SH-SY5Y (cell line): ENCODE measurements at regions not wholly inside any gene's neighbourhood (a gene's known extent, or its start where the extent isn't known, plus 50 kb on each side); places are given as distances from the start of the nearest gene placed in this dataset.
A peak's percentile ranks its signal among the peaks of the same experiment; 100 is the strongest.

Source experiments
- GATA2 ChIP-seq: IDR thresholded peaks from 2 replicates; pipeline ENCODE4 v1.6.1; 2011; ENCODE audit warnings: mild to moderate bottlenecking, low read depth, low read length
- GATA3 ChIP-seq: IDR thresholded peaks from 2 replicates; pipeline ENCODE4 v1.6.1; 2011; ENCODE audit warnings: low read depth, mild to moderate bottlenecking, low read length, moderate library complexity

DNA sequence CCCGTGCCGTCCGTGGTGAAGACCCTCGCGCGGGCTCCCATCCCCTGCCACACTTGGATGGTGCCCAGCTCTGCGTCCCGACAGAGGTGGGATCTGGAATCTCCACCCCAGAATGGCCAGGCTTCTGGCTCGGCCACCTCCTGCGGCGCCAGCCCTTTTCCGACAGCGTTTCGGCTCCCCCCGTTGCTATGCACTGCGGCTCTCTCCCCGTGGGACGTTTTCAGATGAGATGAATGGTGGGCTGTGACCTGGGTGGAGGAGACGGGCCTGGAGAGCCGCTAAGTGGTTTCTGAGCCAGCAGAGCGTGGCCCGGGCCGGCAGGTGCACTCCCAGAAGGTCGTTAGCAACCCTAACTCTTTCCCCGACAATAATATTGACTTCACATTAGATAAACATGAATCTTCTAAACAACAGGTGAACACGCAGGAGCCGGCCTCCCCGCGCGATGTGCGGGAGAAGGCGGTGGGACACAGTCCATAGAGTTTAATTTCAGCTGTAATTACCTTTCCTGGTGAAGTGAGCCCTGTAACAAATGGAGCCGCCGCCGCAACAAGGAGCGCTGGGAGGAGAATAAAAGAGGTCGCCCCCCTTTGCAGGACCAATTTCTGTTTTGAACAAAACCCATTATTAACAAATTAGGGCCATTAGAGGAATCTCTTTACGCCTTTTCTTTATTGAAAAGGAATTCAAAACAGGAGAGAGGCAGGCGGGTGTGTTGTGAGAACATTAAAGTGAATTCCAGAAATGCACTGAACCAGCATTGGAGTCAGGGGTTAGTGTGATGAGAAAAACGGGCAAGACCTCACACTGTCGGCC is 294.3 kb upstream of the PFKP start:
- TF ChIP-seq GATA3, result no peak

DNA sequence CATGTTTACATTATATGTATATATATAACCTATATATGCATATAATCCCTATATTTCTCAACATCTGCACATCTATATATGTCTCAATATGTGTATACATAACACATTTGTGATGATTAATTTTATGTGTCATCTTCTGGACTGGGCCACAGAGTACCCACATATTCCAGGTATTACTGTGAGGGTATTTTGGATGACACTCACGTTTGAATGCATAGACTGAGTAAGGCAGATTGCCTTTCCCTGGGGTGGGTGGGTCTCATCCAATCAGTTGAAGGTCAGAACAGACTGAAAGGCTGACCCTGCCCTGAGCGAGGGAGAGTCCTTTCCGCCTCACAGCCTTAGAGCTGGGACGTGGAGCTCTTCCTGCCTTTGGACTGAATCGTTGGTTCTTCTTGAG is 295.2 kb upstream of the PFKP start:
- TF ChIP-seq GATA3 (no peak), GATA2 (no peak)

DNA sequence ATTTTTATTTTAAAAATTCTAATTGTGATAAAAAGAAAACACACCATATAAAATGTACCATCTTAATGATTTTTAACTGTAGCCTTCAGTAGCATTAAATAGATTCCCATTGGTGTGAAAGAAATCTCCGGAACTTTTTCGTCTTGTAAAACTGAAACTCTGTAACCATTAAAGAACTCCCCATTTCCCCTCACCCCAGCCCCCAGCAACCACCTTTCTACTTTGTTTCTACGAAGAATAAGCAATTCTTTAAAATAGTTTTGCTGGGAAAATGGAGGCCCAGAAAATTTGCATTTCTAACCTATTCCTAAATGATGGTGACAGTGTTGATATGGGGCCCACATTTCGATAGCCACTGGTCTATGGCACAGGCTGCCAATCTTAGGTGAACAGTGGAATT is 305.4 kb upstream of the PFKP start:
- no peak for TF ChIP-seq GATA3
- no peak for TF ChIP-seq GATA2

DNA sequence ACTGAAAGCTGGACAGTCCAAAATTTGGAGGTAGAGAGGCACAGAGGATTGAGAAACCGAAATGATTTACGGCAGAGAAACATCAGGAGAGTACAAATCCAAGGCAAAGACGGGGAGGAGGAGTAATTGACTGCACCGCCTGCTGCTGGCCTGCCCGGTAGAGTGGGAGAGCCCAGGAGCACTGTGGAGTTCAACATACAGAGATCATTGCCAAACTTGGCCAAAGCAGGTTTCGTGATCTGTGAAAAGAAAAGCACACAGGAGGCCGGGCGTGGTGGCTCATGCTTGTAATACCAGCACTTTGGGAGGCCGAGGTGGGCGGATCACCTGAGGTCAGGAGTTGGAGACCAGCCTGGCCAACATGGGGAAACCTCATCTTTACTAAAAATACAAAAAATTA is 306.0 kb upstream of the PFKP start:
- no peak for TF ChIP-seq GATA3
- TF ChIP-seq GATA2, result no peak

DNA sequence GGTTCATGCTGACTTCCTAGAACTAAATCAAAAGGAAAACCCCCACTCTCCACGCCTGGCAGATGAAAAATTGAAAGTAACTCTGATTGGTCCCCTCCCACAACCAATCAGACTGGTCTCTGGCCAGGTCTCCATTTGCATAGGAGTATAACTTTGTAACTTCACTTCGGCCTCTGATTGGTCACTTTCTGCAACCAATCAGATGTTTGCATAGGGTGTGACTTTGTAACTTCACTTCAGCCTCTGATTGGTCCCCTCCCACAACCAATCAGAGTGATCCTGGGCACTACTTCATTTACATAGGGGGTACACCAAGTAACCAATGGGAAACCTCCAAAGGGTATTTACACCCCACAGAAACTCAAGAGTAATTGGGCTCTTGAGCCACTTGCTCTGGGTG is 306.6 kb upstream of the PFKP start:
- TF ChIP-seq GATA2 (no peak), GATA3 (no peak)

DNA sequence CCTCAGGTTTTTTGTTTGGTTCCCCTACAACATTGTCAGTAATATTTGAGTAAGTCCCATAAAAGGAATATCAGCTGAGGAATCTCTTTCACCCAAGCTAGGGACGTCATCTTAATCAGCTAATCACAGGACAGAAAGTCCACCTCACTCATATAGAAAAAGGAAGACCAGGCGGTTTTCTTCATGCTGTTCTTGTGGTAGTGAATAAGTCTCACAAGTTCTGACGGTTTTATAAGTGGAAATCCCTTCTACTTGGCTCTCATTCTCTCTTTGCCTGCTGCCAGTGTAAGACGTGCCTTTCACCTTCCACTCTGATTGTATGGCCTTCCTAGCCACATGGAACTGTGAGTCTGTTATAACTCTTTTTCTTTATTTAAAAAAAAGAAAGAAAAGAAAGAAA is 308.1 kb upstream of the PFKP start:
- TF ChIP-seq GATA3 (no peak), GATA2 (no peak)

DNA sequence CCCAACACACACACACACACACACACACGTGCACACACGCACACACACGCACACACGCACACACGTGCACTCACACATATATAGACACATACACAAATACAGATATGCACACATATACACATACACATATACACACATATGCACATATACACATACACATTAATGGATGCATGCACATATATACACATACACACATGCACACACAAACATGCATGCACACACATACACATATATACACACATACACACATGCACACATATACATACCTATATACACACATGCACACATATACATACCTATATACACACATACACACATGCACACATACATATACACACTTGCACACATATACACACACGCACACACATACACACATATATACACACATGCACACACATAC is 312.4 kb upstream of the PFKP start:
- TF ChIP-seq GATA3, result no peak
- TF ChIP-seq GATA2, result no peak

DNA sequence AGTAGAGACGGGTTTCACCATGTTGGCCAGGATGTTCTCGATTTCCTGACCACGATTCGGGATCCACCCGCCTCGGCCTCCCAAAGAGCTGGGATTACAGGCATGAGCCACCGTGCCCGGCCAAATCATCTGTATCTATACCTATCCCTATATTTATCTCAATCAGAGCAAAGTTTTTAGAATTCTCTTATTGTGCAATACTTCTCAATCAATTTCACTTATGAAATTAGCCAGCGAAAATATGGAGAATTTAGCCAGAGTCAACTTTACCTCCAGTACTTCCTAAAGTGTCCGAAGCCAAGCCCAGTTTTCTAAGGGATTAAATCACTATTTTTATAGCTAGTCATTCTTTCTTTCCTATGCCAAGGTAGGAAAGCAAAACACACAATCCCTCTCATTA is 319.1 kb upstream of the PFKP start:
- TF ChIP-seq GATA2 (no peak), GATA3 (no peak)

DNA sequence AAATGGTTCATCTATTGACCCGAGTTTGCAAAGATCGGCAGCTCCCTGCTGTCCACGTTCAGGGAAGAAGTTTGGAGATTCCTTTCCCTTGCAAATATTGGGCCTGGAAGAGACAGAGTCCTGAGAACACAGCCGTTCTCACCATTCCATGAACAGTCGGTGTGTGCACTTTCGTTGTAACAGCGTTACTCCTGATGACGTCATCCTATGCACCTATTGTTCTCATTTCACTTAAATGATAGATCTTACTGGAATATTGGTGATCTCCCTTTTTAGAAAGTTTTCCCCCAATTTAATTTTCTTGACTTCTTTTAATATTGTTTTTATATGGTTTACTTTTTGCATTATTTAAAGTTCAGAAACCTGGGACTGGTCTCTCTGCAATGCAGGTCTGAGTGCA is 320.7 kb upstream of the PFKP start:
- TF ChIP-seq GATA3 (no peak), GATA2 (no peak)

DNA sequence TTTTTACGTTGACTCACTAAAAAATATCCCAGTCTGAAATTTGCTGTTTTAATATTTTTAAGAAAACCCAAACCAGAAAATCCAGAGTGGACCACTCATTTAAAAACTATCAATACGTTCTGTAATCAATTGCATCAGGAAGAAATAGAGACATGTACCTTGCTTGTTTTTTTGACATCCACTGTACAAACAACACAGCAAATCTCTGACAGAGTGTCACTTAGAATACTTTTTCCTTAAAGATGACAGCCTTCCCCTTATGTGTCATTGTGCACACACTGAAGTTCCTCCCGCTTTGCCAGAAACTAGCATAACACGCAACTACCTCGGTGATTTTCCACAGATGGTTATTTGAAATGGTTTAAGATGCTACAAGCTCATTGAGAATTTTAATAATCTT is 321.7 kb upstream of the PFKP start:
- TF ChIP-seq GATA2 (no peak), GATA3 (no peak)

DNA sequence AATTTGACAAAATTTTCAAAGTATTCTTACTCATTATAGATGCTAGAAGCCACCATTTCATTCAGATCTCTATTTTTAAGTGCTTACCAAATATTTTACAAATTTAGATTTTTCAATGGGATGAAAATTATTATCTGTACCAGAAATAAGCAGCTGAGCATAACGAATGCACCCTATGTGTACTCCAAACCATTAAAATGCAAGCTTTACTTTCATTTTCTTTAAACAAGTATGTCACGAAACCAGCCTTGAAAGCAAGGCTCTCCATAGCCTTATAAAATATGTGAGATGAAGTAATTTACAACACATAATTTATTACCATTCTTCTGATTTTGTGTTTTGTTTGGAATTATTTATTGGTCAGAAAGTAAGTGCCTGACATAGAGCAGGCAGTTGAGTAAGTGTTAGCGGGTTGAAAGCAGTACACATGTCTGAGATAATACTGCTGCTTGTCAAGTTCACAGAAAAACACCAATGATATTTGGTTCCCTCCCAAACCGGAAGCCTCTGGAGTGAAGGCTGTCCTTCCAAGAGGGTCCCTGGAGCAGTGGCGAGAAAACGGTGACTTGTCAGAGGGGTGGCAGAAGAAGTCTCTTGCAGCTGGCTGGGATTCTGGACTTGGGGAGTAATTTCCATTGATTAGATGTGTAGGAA is 322.7 kb upstream of the PFKP start:
- TF ChIP-seq GATA3 (no peak), GATA2 (no peak)

DNA sequence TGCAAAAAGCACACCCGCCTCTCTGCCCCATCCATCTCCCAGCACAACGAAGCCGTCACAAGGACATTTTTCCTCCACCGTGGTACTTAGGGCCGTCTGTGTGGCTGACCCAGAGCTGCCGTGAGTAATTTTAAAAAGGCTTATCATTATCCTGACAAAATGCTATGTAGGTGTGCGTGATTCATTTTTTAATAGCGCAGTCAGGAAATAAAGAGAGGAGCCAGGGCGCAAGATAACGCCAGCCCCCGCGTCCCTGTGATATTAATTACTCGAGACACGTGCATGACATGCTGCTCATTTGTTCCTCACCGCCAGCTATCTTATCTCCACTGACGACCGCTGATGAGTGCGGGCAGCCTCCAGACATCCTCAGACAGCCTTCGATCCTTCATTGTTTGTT is 332.7 kb upstream of the PFKP start:
- peak; percentile 38; the same call in 1 of the 2 replicates for TF ChIP-seq GATA2
- TF ChIP-seq GATA3, result no peak

DNA sequence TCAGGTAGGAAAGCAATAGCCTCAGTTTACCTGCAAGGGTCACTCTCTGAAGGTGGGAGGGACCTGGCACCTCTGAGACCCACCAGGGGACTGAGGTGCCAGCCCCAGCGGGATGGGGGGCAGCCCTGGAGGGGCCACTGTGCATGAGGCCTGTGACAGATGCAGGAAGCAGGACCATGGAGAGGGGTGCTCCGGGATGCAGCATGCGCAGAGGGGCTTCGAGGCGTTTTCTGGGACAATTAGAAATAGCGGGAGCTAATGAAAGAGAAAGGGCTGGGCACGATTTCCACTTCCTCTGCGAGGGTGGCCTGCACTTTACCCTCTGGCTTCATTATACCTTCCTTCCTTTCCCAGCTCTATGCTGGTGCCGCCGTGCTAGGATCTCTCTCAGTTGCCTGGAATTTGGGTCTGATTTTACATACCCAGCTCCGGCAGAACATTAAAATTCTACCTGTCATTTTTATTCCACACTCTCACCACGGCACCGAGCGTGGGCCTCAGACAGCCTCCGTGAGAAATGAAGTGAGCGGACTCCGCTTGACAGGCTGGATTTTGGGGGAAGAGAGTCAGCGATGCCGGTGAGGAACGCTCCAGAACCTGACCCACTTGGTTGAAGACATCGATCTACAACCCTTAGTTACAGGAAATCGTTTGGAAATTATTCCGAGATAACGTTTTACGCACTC is 333.9 kb upstream of the PFKP start:
- TF ChIP-seq GATA3, result no peak
- TF ChIP-seq GATA2, result no peak

DNA sequence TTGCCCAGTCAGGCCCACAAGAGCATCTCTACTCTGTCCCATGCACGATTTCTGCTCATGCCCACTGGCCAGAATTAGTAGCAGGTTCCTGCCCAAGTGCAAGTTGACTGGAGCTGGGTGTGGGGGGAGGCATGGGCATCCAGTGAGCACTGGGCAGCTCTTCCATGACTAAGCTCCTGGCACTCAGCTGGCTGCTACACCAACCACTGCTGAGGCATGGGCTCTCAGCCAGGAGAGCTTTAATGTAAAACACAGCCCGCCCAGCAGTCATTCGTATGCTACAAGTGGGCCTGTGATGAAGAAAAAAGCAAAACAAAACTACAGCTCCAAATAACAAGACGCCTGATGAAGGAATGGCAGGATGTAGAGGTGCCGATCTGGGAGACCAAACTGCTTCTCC is 335.4 kb upstream of the PFKP start:
- TF ChIP-seq GATA2 (no peak), GATA3 (no peak)

DNA sequence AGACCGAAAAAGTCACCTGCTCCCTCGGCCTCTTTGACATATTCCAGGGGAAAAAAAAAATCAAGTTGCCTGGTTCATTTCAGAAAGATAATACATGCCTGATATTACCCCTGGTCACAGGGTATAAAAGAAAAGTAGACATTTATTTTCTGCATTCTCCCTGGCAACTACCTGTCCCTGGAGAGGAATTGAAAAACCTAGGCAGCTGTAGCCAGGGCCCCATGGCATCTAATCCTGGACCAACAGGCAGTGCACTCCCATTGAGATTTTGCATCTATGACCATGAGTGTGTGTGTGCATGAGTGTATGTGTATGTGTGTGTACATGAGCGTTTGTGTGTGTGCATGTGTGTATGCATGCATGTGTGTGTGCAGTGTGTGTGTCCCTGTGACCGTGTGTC is 338.2 kb upstream of the PFKP start:
- no peak for TF ChIP-seq GATA3
- TF ChIP-seq GATA2, result no peak
